NCI-H1694 treated with DMSO at 0.1 percent for 48 hours (cell line): ENCODE measurements at regions not wholly inside any gene's neighbourhood (a gene's known extent, or its start where the extent isn't known, plus 50 kb on each side); places are given as distances from the start of the nearest gene placed in this dataset.
"Not testable (repeated sequence)": the region's sequence is repeated elsewhere in the genome, so short reads cannot be mapped to it uniquely, and the experiment has no call there.

Experiments used
- DNase-seq: peaks from one replicate; lab custom pipeline; 2025; lab: John Stamatoyannopoulos, UW

- DNase-seq, result peak; percentile 86
These were observed 50.0 kb upstream of the ACYP2 start for GRCh38 chr2:54065411-54065810.

GRCh38 chr2:54063967-54064535 is 51.4 kb upstream of the ACYP2 start:
- no peak for DNase-seq

- no peak for DNase-seq
These were observed 53.0 kb upstream of the ACYP2 start for GRCh38 chr2:54062401-54062800.

- no peak for DNase-seq
These were observed 54.1 kb upstream of the ACYP2 start for GRCh38 chr2:54061272-54061671.

- DNase-seq, result no peak
These were observed 55.4 kb upstream of the ACYP2 start for GRCh38 chr2:54059986-54060385.

- DNase-seq, result no peak
These were observed 55.9 kb upstream of the ACYP2 start for GRCh38 chr2:54059504-54059903.

GRCh38 chr2:54058449-54058848 is 57.0 kb upstream of the ACYP2 start:
- DNase-seq, result no peak

GRCh38 chr2:54054774-54055173 is 60.6 kb upstream of the ACYP2 start:
- DNase-seq, result no peak

- no peak for DNase-seq
These were observed 61.1 kb upstream of the ACYP2 start for GRCh38 chr2:54054271-54054670.

- no peak for DNase-seq
These were observed 61.6 kb upstream of the ACYP2 start for GRCh38 chr2:54053830-54054229.

- peak; percentile 45 for DNase-seq
These were observed 62.3 kb upstream of the ACYP2 start for GRCh38 chr2:54052825-54053718.

- no peak for DNase-seq
These were observed 65.0 kb upstream of the ACYP2 start for GRCh38 chr2:54050445-54050844.

GRCh38 chr2:54049365-54049764 is 66.0 kb upstream of the ACYP2 start:
- DNase-seq, result no peak

GRCh38 chr2:54048896-54049295 is 66.5 kb upstream of the ACYP2 start:
- DNase-seq, result not testable (repeated sequence)

- no peak for DNase-seq
These were observed 67.2 kb upstream of the ACYP2 start for GRCh38 chr2:54048117-54048785.

- DNase-seq, result no peak
These were observed 67.8 kb upstream of the ACYP2 start for GRCh38 chr2:54047658-54048057.

GRCh38 chr2:54047091-54047490 is 68.3 kb upstream of the ACYP2 start:
- no peak for DNase-seq

GRCh38 chr2:54042897-54043620 is 72.3 kb upstream of the PSME4 start:
- DNase-seq, result peak; percentile 82

GRCh38 chr2:54042341-54042740 is 71.5 kb upstream of the PSME4 start:
- no peak for DNase-seq

- DNase-seq, result no peak
These were observed 70.3 kb upstream of the PSME4 start for GRCh38 chr2:54041135-54041534.

- DNase-seq, result no peak
These were observed 69.9 kb upstream of the PSME4 start for GRCh38 chr2:54040685-54041084.

- no peak for DNase-seq
These were observed 69.5 kb upstream of the PSME4 start for GRCh38 chr2:54040250-54040649.
